ENCODE measurements at regions not wholly inside any gene's neighbourhood (a gene's known extent, or its start where the extent isn't known, plus 50 kb on each side); places are given as distances from the start of the nearest gene placed in this dataset.

GRCh38 chr17:6373599-6373998 lies 61.3 kb downstream of the AIPL1 start:
- peak in 1 of 2 donors; percentile 12 for DNase-seq

- no peak for DNase-seq
Measured at GRCh38 chr17:6366221-6366666, 68.7 kb downstream of the AIPL1 start.

DNA sequence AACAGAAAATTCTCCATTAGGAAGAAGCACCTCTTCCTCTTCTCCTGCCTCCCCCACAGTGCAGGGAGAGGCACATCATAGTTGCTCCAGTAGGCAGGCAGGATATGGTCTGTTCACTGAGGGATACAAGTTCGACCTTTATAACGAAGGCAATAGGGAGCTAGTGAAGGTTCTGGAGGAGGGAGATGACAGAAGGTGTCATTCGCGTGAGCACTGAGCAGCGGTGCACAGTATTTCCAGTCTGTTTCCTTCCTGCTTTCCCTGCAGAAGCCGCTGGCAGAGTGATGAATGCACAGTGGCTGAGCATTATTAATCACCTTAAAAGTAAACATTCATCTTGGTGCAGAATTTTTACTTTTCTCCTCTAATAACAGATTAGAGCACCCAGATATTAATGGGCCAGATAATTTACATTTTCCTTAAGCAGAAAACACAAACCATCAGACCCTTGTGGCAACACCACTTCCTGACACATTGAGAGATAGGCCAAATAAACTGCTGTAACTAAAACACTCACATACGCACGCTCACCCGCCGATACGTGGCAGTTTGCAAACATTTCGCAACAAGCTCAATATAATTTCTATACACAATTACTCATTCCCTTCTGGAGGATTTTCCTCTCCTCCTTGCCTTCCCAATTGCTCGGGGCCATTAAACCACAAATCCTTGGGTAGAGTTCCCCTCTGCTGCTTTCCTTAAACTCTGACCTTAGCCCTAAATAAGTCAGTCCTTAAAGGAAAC lies 69.5 kb downstream of the AIPL1 start:
- DNase-seq = no peak

DNA sequence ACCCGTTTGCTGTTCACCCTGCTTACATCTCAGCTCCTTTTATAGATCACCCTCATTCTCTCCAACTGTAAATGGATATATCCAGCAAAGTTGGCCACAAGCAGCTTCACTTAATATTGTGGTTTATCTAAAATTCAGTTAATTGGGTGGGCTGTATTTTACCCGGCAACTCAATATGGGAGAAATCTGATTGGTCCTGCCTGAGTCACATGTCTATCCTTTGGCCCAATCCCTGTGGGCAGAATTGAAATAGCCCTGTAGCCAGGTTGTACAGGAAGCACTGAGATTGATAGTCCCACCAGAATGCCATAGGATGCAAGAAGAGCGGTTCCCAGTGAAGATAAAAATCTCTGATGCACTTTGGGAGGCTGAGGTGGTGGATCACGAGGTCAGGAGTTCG lies 73.2 kb downstream of the AIPL1 start:
- no peak for DNase-seq

GRCh38 chr17:6358131-6358530 lies 76.8 kb downstream of the AIPL1 start:
- DNase-seq = no peak

- DNase-seq = no peak
Measured at GRCh38 chr17:6356562-6356961, 78.4 kb downstream of the AIPL1 start.

DNA sequence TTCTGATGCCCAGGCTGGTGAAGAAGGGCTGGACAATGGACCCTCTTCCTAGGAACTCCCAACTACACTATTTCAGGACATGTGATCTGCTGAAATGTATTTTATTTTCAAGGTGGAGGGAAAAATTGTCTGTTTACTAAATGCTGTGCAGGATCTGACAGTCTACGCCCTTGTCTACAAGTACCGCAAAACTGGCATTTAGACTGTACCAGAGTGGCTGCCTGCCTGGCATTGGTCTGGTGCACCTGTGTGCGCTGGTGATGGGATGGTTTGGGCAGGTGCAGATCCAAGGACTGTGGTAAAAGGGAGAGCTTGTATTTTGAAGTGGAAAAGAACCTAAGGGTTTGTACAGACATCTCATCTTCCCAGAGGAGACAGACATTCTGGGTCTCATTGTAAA lies 79.7 kb downstream of the AIPL1 start:
- DNase-seq = no peak

DNA sequence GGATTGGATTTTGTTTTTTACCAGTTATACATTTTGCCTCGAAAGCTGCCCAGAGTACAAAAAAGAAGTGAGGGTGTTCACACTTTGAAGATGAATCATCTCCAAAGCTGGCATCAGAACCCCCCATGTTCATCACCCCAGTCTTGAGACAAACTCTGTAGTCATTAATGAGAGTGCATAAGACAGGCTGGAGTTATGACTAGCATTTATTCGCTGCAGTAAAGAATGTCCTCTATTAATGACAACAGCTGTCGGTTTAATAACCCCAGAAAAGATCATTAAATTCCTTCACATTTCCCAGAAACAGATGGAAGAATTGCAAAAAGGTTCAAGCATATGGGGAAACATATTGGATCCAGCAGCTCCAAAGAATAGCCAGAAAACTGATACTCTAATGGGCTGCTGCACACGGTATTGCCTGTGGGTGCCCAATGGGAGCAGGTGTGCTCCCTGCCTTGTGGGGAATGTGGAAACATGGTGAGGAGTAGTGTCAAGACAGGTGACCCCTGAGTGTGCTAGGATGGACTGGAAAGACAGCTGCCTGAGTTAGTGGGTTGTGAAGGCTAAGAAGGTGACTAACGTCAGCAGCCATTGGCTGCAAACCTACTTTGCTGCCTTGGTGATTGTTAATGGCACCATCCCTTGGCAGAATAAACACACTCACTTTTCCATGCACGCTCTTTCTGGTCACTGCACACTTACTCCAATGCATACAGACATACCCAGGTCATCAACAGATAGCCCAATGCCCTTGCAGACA lies 81.9 kb downstream of the AIPL1 start:
- DNase-seq = no peak

DNA sequence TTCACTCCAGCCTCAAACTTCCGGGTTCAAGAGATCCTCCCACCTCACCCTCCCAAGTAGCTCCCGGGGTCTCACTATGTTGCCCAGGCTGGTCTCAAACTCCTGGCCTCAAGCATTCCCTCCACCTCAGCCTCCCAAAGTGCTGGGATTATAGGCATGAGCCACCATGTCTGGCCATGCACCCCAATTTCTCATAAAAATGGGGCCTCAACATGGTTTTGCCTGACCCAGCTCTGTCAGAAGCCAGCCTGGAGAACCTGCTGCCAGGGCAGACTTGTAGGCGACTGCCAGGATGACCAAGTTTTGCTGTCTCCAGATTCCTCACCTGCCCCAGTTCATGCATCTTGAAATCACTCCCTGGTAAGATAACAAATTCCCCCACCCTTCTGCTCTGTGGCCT lies 82.9 kb downstream of the AIPL1 start:
- no peak for DNase-seq

DNA sequence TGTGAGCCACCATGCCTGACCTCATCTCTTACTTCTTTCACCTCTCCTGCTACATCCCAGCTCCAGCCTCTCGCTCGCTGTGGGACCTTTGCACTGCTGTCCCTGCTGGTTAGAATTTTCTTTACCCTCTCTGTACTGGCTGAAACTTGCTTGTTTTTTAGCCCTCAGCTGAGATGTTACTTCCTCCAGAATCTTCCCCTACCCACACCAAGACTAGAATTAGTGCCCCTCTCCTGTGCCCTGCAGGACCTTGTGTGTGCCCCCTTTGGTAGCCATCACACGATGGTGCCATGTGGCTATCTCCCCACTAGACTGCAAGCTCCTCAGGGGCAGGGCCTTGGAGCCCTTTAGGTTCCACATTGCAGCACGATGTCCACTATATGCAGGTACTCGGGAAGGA lies 84.1 kb downstream of the AIPL1 start:
- no peak for DNase-seq

DNA sequence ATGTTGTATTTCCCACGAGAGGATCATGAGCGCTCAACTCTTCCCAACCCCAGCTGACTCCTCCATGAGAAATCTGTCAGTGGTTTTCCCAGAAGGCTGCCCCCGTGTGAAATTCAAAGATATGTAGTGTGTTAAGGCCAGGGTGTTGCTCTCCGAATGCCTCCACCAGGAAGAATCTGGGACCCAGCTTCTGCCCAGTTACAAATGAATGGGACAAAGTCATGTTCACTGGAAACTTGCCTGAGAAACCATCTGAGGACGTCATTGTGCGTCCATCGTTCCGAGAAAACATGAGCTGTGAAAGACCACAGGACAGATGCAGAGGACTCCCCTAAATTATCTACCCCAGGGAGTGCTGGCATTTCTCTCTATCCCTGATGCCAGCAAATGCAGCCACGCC lies 86.0 kb downstream of the AIPL1 start:
- DNase-seq = no peak

- no peak for DNase-seq
Measured at GRCh38 chr17:6347776-6348175, 87.1 kb downstream of the AIPL1 start.

DNA sequence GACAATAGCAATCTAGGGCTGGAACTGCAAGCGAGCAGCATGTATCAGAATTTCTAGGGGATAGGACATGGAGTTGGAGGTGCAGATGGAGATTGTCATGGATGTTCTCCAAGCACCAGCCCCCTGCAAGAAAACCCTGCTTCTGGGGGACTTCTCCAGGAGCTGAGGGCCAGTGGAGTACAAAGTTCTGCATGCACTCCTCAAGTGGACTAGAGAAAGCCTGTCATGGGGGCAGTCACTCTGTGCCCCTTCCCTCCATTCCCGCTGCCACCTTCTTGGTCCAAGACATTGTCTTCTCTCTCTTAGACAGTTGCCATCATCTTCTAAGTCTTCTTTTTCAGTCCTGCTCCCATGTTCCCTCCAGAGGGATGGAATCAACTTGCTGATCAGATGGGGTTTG lies 87.9 kb downstream of the AIPL1 start:
- DNase-seq = no peak

DNA sequence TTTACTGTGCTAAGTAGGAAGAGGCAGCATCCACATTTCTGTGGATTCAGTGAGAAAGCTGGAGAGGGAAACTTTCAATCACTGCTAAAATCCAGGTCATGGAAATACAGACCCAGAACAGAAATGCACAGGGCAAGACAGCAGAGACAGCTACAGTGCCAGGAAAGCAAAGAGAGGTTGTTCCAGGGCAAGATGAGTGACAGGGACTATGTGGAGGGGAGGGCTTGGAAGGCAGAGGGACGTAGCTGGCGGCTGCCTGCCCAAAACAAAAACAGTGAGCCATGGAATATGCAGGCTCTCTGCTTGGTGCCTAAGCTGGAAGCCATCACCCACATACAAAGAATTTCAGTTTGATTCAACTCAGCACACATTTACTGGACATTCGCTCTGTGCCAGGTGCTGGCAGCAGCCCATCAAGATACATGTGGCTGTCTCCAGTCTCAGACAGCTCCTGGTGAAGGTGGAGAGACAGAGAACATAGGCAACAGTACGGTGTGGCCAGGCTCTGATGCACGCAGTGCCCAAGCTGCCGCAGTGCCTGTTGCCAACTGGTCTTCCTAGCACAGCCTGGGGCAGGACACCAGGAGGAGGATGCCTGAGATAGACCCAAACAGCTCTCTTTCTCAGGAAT lies 88.7 kb downstream of the AIPL1 start:
- no peak for DNase-seq

- DNase-seq = no peak
Measured at GRCh38 chr17:6343736-6344135, 91.2 kb downstream of the AIPL1 start.

DNA sequence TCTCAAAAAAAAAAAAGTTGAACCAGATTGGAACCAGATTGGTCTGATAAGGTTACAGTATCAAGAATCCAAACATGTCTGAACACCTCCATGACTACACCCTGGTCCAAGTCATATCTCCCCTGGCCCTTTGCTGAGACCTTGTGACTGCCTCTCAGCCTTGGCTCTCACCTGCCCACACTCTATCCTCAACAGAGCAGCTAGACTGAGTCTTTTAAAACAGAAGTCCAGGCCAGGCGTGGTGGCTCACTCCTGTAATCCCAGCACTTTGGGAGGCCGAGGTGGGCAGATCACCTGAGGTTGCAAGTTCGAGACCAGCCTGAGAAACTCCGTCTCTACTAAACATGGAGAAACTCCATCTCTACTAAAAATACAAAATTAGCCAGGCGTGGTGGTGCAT lies 91.7 kb downstream of the AIPL1 start:
- DNase-seq = no peak

DNA sequence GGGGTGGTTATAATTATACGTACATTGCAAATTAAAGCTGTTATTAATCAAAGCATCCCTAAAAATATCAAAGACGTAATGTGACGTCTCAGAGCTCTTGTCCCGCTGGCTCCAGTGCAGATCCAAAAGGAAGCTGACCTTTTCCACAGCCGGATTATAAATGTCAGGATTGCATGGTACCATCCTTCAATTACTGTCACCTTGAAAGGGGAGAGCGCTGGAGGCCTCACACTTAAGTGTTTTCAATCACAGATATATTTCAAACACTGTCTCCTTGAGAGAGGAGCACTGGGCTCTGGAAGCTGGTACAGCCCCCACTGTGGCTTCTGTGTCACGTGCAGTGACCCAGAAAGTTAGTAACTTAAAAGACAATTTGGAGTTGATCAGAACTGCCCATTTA lies 94.2 kb downstream of the AIPL1 start:
- no peak for DNase-seq

DNA sequence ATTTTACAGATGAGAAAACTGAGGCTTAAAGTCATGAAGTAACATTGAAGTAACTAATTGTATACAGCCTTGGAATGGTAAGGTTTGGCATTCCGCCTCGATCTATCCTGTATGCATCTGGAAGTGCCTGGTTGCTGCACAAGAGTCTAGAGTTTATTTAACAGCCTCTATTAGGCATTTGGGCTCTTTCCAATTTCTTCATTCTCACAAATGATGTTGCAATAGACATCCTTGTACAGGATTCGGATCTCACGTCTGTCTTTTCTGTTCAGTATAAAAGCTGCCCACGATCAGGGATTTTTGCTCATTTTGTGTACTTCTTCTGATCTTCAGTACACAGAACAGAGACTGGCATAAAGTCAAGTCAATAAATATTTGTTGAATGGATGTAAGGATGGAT lies 100.5 kb downstream of the AIPL1 start:
- DNase-seq = no peak

GRCh38 chr17:6330936-6331335 lies 104.0 kb downstream of the AIPL1 start:
- no peak for DNase-seq

GRCh38 chr17:6328279-6328678 lies 106.6 kb downstream of the AIPL1 start:
- DNase-seq = no peak

DNA sequence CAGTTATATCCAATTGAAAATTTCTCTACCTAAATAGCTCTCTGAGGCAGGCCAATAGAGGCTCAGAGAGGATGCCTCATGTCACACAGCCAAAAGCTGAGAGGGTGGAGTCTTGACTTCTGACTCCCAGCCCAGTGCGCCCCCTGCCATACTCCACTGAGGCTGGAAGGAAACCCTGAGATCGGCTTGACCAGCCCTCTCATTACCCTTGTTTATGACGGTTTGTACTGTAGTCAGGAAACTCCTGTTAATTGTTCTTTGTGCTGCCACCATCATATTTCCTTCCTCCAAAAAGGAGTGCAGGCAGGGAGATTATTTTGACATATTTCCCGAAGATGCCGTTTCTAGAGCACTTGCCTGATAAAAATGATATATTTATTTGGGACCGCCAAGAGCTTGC lies 107.9 kb downstream of the AIPL1 start:
- DNase-seq = peak in 1 of 2 donors; percentile 8

- no peak for DNase-seq
Measured at GRCh38 chr17:6326483-6326882, 108.4 kb downstream of the AIPL1 start.

GRCh38 chr17:6325741-6326140 lies 109.2 kb downstream of the AIPL1 start:
- DNase-seq = no peak

DNA sequence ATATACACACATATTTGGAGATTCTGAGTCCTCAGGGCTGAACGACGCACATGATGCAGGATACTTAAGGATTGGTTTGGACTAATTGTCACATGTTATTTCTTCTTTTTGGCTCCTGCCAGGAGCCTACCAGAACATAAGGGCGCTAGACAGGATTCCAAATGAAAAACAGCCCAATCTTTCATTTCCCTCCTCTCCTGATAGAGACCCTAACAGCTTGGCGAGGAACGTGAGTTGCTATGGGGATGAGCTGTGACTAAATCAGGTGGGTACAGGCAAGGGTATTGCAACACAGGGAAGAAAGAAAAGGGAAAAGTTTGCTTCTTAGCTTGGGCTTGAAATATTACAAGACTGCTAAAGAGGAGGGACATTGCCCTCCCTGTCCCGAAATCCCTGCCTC lies 109.9 kb downstream of the AIPL1 start:
- no peak for DNase-seq
